T-helper 1 cell (primary cell): ENCODE measurements at regions not wholly inside any gene's neighbourhood (a gene's known extent, or its start where the extent isn't known, plus 50 kb on each side); places are given as distances from the start of the nearest gene placed in this dataset.
"Not testable (repeated sequence)": the region's sequence is repeated elsewhere in the genome, so short reads cannot be mapped to it uniquely, and the experiment has no call there.

Source experiments
- DNase-seq, 5 donors: peaks; one replicate each; pipeline ENCODE4 v3.0.0-alpha.2; 2012 to 2020

DNA sequence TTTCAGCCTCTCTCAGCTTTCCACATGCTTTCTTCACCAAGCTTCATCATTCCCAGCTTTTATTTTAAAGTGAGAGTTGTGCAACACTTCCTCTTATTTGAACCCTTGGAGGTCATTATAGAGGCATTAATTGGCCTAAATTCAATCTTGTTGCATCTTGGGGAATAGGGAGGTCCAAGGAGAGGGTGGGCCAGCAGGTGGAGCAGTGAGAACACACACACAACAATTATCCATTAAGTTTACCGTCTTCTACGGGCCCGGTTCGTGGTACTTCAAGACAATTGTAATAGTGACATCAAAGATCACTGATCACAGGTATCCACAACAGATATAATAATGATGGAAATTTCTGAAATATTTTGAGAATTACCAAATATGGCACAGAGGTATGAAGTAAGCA lies 457.2 kb upstream of the SMIM21 start:
- DNase-seq: no peak

- DNase-seq: no peak
Observed at GRCh38 chr18:75880925-75881504, 453.5 kb upstream of the SMIM21 start.

- DNase-seq: no peak
Observed at GRCh38 chr18:75880266-75880665, 452.8 kb upstream of the SMIM21 start.

- no peak for DNase-seq
Observed at GRCh38 chr18:75879196-75879595, 451.7 kb upstream of the SMIM21 start.

- no peak for DNase-seq
Observed at GRCh38 chr18:75875559-75875958, 448.1 kb upstream of the SMIM21 start.

- no peak for DNase-seq
Observed at GRCh38 chr18:75874401-75875089, 447.0 kb upstream of the SMIM21 start.

GRCh38 chr18:75871596-75871995 lies 444.1 kb upstream of the SMIM21 start:
- DNase-seq: no peak

DNA sequence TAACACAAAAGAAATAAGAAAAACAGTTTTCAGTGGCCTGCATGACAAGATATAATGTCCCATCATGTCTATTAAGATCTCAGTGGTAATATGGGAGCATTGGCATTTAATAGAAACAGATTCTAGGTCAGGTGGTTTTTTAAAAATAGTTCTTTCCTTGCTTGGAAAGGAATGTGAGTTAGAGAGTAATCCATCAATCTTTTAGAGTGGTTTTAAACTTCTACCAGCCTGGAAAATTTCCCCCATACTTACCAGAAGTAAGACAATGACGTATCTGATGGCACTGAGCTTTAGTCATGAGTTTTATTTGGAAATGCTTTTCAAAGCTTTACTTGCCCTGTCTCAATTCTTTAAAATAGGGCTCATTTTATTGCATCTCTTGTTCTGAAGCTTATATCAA lies 441.7 kb upstream of the SMIM21 start:
- no peak for DNase-seq

DNA sequence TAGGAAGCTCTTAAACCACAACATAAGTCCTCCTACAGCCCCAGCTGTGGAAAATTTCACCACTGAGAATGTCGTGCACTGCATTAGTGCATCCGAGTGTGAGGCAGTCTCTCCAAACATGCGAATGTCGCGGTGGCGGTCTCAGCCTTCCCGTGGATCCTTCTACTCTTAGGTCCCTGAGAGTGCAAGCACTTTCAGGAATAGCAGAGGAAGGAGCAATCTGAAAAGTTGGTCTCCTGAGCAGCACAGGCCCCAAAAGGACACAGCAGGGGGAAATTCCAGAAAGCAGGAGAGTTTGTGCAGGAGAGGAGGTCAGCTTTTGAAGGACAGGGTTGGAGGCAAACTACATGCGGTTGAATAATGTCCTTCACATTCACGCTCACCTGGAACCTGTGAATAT lies 440.5 kb upstream of the SMIM21 start:
- no peak for DNase-seq

GRCh38 chr18:75865639-75866038 lies 438.1 kb upstream of the SMIM21 start:
- DNase-seq: no peak

DNA sequence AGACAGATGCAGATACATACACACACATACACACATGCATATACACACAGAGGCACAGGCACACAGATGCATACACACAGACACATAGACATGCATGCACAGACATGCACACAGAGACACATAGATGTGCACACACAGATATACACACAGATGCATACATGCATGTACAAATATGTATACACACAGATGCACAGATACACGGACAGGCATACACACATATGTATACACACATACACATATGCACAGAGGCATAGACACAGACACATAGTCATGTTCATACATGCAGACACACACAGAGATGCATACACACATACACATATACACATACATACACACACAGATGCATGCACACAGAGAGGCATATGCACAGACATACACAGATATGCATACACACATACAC lies 437.3 kb upstream of the SMIM21 start:
- no peak for DNase-seq

DNA sequence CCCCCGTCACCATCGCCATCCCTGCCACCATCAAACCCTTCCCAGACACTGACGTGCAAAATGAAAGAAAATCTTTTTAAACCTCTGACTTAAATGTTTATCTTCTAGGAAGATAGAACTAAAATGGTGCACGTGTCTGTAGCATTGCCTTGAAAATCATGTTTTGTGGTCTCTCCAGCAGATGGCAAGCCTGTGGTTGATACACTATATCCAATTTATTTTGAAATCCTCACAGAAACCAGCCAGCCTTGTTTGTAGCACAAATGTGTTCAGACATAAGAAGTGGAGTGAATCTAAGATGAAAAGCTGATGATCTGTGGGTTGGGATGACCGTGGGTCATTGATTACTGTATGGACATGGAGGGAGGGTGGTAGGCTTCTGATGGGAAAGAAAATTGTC lies 436.2 kb upstream of the SMIM21 start:
- no peak for DNase-seq

GRCh38 chr18:75862458-75862857 lies 435.0 kb upstream of the SMIM21 start:
- DNase-seq: no peak

GRCh38 chr18:75860166-75860565 lies 432.7 kb upstream of the SMIM21 start:
- DNase-seq: no peak

DNA sequence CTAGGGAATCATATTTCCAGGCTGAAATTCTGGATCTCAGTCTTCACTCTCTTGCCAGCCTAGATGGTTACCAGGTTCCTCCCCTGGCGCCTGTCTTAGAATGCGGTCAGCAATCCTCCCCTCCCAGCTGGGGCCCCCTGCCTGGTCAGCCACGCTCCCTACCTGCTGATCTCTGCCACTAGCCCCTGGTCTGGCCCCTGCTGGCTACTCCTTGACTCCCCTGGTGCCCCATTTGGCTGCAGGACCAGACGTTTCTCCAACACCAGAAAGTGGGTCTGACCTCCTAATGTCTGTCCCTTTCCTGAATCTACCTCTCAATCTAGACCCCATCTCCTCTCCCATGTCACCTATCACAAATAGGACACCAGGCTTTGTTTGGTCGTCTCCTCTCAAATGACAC lies 432.0 kb upstream of the SMIM21 start:
- DNase-seq: no peak

GRCh38 chr18:75858754-75859153 lies 431.3 kb upstream of the SMIM21 start:
- DNase-seq: no peak

GRCh38 chr18:75857558-75857957 lies 430.1 kb upstream of the SMIM21 start:
- DNase-seq: no peak

DNA sequence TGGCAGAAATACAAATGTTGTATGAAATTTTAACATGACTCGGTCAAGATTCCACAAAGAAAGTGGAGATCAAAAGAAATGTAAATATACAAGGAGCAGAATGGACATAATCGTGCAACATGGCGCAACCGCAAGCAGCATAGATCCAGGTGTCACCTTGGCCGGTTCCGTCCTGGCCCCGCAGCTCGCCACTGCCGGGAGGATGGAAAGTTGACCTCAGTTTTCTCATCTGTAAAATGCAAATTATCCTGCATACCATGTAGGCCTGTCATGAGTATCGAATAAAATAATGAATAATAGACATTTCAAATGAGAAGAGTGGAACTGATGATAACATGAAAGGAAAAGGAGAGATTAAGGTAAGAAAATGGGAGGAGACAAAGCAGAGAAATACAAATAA lies 427.3 kb upstream of the SMIM21 start:
- DNase-seq: no peak

DNA sequence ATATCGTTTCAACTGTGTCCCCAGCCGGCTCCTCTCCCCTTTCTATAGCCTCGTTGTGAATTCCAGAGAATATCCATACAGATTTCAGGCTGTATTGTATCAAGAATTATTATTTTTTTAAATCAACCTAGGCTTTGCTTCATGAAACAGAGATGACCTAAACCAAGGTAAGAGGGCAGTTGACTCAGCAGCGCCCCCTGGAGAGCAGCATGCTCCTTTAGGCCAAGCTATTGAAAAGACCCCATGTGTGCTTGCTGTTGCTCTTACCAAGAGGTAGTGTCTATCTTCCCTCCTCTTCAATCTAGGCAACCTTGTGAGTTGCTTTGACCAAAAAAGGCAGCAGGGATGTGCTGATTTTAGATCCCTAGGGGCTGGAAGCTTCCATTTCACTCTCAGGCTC lies 426.7 kb upstream of the SMIM21 start:
- DNase-seq: no peak

- DNase-seq: no peak
Observed at GRCh38 chr18:75846321-75846720, 418.8 kb upstream of the SMIM21 start.

DNA sequence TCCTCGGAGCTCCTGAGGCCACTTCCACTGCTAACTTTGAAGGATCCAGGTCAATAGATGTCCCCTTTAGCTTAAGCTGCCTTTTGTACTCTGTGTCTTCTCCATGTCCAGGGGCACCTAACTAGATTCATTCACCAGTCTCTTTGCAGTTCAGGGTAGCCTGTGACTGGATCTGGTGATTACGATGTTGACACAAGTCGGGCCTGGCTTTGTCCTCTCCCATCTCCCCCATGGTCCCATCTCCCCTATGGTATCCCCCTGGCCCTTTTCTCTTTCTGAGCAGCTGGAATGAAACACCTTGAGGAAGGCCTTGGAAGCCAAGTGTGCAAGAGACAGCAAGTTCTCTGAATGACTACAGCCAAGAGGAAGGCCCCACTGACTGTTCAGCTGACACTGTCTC lies 417.9 kb upstream of the SMIM21 start:
- DNase-seq: no peak

- DNase-seq: no peak
Observed at GRCh38 chr18:75844146-75844545, 416.6 kb upstream of the SMIM21 start.

- no peak for DNase-seq
Observed at GRCh38 chr18:75840131-75840530, 412.6 kb upstream of the SMIM21 start.

- DNase-seq: not testable (repeated sequence)
Observed at GRCh38 chr18:75839686-75840085, 412.2 kb upstream of the SMIM21 start.

GRCh38 chr18:75839041-75839440 lies 411.5 kb upstream of the SMIM21 start:
- DNase-seq: no peak
